GM12892 (cell line): ENCODE measurements at regions not wholly inside any gene's neighbourhood (a gene's known extent, or its start where the extent isn't known, plus 50 kb on each side); places are given as distances from the start of the nearest gene placed in this dataset.

Experiments
- POLR2A ChIP-seq: IDR thresholded peaks from 2 replicates; pipeline ENCODE4 v1.6.1; 2011; ENCODE audit warnings: low read depth, low read length, control low read depth
- TAF1 ChIP-seq: IDR thresholded peaks from 2 replicates; pipeline ENCODE4 v1.6.1; 2011; ENCODE audit warnings: low read depth, mild to moderate bottlenecking, control low read depth, low read length, borderline replicate concordance

- TF ChIP-seq POLR2A: no peak
- TF ChIP-seq TAF1: no peak
These were observed 392.5 kb downstream of the TMEM167A start for GRCh38 chr5:82684659-82685058.
